ENCODE measurements at regions not wholly inside any gene's neighbourhood (a gene's known extent, or its start where the extent isn't known, plus 50 kb on each side); places are given as distances from the start of the nearest gene placed in this dataset.

DNA sequence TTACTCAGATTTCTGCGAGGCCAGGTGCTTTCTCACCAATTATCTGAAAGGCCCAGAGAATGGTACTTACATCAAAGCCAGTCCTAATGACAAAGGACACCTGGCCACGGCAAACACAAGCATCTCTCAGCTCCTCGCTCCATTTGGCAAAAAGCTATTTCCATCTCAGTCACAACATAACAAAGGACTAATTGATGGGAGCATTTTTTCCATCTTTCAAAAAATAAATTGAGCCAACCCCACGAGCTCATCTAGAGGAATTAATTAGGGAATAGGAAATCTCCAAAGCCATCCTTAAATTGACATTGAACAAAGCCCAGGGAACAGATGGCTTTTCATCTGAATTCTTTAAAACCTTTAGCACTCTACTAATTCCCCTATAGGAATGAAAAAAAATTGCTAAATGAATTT lies 236.7 kb downstream of the HAO1 start:
- no peak for ATAC-seq
- TF ChIP-seq TCF4 (CRISPR knock-in tag; IDR thresholded peaks at IDR 0.05; ENCODE audit: borderline replicate concordance) (no peak), ZFP30 (CRISPR knock-in tag; IDR thresholded peaks at IDR 0.05) (no peak), ZNF70 (CRISPR knock-in tag; IDR thresholded peaks at IDR 0.05) (no peak), PPARA (CRISPR knock-in tag; IDR thresholded peaks at IDR 0.05; ENCODE audit: borderline replicate concordance) (no peak), SNAI2 (CRISPR knock-in tag; IDR thresholded peaks at IDR 0.05) (no peak), CSDC2 (CRISPR knock-in tag; IDR thresholded peaks at IDR 0.05) (no peak)
- TF ChIP-seq, protein P1, sequence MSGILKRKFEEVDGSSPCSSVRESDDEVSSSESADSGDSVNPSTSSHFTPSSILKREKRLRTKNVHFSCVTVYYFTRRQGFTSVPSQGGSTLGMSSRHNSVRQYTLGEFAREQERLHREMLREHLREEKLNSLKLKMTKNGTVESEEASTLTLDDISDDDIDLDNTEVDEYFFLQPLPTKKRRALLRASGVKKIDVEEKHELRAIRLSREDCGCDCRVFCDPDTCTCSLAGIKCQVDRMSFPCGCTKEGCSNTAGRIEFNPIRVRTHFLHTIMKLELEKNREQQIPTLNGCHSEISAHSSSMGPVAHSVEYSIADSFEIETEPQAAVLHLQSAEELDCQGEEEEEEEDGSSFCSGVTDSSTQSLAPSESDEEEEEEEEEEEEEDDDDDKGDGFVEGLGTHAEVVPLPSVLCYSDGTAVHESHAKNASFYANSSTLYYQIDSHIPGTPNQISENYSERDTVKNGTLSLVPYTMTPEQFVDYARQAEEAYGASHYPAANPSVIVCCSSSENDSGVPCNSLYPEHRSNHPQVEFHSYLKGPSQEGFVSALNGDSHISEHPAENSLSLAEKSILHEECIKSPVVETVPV (CRISPR knock-in tag; IDR thresholded peaks at IDR 0.05): no peak
- TF ChIP-seq, protein P2, sequence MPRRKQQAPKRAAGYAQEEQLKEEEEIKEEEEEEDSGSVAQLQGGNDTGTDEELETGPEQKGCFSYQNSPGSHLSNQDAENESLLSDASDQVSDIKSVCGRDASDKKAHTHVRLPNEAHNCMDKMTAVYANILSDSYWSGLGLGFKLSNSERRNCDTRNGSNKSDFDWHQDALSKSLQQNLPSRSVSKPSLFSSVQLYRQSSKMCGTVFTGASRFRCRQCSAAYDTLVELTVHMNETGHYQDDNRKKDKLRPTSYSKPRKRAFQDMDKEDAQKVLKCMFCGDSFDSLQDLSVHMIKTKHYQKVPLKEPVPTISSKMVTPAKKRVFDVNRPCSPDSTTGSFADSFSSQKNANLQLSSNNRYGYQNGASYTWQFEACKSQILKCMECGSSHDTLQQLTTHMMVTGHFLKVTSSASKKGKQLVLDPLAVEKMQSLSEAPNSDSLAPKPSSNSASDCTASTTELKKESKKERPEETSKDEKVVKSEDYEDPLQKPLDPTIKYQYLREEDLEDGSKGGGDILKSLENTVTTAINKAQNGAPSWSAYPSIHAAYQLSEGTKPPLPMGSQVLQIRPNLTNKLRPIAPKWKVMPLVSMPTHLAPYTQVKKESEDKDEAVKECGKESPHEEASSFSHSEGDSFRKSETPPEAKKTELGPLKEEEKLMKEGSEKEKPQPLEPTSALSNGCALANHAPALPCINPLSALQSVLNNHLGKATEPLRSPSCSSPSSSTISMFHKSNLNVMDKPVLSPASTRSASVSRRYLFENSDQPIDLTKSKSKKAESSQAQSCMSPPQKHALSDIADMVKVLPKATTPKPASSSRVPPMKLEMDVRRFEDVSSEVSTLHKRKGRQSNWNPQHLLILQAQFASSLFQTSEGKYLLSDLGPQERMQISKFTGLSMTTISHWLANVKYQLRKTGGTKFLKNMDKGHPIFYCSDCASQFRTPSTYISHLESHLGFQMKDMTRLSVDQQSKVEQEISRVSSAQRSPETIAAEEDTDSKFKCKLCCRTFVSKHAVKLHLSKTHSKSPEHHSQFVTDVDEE (CRISPR knock-in tag; IDR thresholded peaks at IDR 0.05): no peak

DNA sequence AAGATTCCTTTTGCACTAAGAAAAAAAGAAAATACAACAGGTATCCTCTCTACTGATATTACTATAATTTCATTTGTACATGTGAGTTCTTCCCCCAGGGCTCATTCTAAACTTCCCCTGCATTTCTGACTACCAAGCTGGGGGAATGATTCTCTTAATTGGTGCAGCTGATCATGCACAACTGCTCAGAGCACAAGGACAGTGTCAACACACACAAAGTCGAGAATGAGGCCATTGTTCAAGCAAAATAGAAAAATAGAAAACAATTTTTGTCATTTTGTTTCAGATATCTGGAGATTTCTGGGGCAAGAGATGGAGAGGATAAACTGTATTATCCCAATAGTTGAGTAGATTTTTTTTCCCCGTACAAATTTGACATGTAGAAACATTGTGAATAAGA lies 236.3 kb downstream of the HAO1 start:
- TF ChIP-seq ESRRG (CRISPR knock-in tag; IDR thresholded peaks at IDR 0.05) (no peak), ZFP30 (CRISPR knock-in tag; IDR thresholded peaks at IDR 0.05) (no peak), BACH2 (CRISPR knock-in tag; IDR thresholded peaks at IDR 0.05; ENCODE audit: borderline replicate concordance) (no peak), ISL1 (CRISPR knock-in tag; IDR thresholded peaks at IDR 0.05) (no peak), ZNF70 (CRISPR knock-in tag; IDR thresholded peaks at IDR 0.05) (no peak), ZC3H10 (CRISPR knock-in tag; IDR thresholded peaks at IDR 0.05) (no peak), ZNF565 (CRISPR knock-in tag; conservative IDR thresholded peaks at IDR 0.05; ENCODE audit: low read depth) (no peak), PPARA (CRISPR knock-in tag; IDR thresholded peaks at IDR 0.05; ENCODE audit: borderline replicate concordance) (no peak), CSDC2 (CRISPR knock-in tag; IDR thresholded peaks at IDR 0.05) (no peak), OSR1 (CRISPR knock-in tag; IDR thresholded peaks at IDR 0.05) (no peak), GLIS3 (CRISPR knock-in tag; IDR thresholded peaks at IDR 0.05) (no peak), TOX (CRISPR knock-in tag; IDR thresholded peaks at IDR 0.05; ENCODE audit: borderline replicate concordance) (no peak), SNAI2 (CRISPR knock-in tag; IDR thresholded peaks at IDR 0.05) (no peak)
- TF ChIP-seq, protein P1 (CRISPR knock-in tag; IDR thresholded peaks at IDR 0.05): no peak
- TF ChIP-seq, protein P2 (CRISPR knock-in tag; IDR thresholded peaks at IDR 0.05): no peak
- TF ChIP-seq, protein P3, sequence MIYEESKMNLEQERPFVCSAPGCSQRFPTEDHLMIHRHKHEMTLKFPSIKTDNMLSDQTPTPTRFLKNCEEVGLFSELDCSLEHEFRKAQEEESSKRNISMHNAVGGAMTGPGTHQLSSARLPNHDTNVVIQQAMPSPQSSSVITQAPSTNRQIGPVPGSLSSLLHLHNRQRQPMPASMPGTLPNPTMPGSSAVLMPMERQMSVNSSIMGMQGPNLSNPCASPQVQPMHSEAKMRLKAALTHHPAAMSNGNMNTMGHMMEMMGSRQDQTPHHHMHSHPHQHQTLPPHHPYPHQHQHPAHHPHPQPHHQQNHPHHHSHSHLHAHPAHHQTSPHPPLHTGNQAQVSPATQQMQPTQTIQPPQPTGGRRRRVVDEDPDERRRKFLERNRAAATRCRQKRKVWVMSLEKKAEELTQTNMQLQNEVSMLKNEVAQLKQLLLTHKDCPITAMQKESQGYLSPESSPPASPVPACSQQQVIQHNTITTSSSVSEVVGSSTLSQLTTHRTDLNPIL (CRISPR knock-in tag; IDR thresholded peaks at IDR 0.05; ENCODE audit: low read depth): no peak
- TF ChIP-seq, protein P4, sequence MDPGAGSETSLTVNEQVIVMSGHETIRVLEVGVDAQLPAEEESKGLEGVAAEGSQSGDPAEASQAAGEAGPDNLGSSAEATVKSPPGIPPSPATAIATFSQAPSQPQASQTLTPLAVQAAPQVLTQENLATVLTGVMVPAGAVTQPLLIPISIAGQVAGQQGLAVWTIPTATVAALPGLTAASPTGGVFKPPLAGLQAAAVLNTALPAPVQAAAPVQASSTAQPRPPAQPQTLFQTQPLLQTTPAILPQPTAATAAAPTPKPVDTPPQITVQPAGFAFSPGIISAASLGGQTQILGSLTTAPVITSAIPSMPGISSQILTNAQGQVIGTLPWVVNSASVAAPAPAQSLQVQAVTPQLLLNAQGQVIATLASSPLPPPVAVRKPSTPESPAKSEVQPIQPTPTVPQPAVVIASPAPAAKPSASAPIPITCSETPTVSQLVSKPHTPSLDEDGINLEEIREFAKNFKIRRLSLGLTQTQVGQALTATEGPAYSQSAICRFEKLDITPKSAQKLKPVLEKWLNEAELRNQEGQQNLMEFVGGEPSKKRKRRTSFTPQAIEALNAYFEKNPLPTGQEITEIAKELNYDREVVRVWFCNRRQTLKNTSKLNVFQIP (CRISPR knock-in tag; IDR thresholded peaks at IDR 0.05; ENCODE audit: borderline replicate concordance, low read depth): no peak
- no peak for ATAC-seq

All from SK-N-SH treated with all-trans-retinoic acid at 6 μM for 48 hours (cell line).